GM10266 (cell line): ENCODE measurements at regions not wholly inside any gene's neighbourhood (a gene's known extent, or its start where the extent isn't known, plus 50 kb on each side); places are given as distances from the start of the nearest gene placed in this dataset.
A peak's percentile ranks its signal among the peaks of the same experiment; 100 is the strongest.

Experiments used
- DNase-seq: peaks from one replicate; pipeline ENCODE4 v3.0.0; 2012; ENCODE audit errors: extremely low spot score
- CTCF ChIP-seq: IDR thresholded peaks from 2 replicates; pipeline ENCODE4 v1.5.1; 2012; ENCODE audit warnings: mild to moderate bottlenecking, low read depth; ENCODE audit not compliant: control insufficient read depth, insufficient read depth; ENCODE audit errors: missing control alignments

DNA sequence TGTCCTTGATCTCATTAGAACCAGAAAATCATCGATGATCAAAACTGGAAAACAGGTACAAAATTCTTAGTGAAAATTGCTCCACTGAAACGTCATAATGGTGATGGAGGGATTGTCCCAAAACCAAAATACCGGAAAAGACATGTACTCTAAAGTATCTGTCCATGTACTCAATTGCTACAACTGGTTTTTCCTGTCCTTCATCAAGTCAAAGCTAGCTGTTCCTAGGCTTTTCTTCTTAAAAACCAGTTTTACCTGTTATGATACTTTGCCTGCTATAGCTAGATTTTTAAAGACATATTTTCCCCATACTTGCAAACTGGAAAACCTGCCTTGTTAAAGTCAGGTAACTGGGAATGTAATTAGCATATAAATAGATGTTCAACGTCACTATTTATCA, 50.5 kb upstream of the LRRC1 start:
- no peak for DNase-seq

DNA sequence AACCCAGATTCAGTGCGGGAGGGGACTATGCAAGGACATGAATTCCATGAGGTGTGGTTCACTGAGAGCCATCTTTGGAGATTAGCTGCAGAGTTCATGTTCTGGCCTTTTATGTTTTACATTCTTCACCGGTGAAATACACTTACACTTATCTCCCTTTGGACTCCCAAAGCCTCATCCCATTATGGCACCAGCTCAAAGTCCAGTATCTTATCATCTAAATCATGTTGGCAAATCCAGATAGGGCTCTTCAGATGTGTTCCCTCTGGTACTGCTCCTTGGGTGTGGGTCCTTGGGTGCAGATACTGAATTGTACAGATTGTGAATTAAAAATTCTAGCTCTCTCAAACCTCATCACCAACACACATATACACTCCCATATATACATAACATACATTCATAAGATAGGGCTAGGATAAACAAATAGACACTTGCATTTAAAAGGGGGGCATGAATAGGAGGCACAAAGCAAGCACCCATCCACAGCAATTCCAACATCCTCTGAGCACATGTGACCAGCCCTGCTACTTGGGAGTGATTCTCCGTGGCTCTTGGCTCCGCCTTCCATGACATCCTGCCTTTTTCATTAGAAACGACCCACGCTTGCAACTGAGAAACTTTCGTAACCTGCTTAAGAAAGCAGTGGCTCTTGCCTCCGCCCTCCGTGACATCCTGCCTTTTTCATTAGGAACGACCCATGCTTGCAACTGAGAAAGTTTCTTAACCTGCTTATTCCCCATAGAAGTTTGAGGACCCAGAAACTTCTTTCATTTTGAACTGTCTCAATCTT, 53.6 kb upstream of the LRRC1 start:
- no peak for DNase-seq

More for the DNA sequence above, 50.5 kb upstream of the LRRC1 start:
- TF ChIP-seq CTCF = no peak

DNA sequence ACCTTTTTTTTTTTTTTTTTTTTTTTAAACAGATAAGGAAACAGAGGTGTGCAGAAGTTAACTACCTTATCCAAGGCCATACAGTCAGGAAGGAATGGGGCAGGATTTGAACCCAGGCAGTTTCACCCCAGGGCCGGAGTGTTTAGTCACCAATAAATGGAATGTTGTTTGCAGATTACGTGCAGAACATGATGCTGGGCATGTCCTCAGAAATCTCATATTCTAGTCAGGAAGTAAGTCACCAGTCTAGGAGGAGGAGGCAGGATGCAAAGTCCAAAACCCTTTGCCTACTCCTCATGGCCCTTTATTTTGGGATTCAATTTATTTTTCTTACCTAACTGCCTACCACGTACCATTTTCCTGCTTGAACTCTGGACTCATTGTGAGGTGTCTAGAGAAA, 57.1 kb upstream of the LRRC1 start:
- DNase-seq = no peak
- TF ChIP-seq CTCF = no peak

More for the DNA sequence above, 53.6 kb upstream of the LRRC1 start:
- no peak for TF ChIP-seq CTCF

- TF ChIP-seq CTCF = no peak
- no peak for DNase-seq
Measured at GRCh38 chr6:53735896-53736295, 58.9 kb upstream of the LRRC1 start.

DNA sequence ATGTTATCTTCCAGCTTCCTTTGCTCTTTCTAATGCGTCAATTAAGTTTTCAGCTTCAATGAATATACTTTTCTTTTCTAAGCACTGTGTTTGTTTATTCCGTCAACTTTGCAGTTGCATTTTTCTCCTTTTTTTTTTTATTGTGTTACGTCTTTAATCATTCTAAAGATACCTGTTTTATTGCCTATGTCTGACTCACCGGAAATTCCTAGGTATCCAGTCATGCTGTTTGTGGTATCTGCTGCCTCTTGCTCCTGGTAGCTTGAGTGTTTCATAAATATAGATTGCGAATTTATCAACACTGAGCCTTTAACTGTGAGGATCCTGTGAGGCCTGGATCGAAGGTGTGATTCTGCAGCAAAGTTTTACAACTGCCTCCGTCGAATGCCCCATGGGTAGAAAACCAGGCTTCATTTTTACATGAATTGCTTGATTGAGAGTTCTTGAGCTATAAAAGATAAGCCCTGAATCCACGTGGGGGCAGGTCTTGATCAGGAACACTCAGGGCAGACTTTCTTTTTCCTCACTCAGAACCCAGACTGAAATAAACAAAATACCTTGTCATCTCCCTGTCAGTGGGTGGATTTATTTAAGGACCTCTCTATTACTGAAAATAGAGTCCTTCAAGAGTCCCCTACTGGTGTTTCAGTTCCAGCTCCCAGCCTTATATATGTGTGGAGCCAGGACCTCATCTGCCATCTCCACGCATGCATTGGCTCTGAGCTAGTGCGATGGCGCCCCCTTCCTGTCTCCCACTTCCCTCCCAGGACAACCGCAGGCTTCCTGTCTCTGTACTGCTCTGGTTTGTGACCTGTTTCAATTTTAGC, 60.1 kb upstream of the LRRC1 start:
- peak; percentile 43 for TF ChIP-seq CTCF
- peak; percentile 14 for DNase-seq

- TF ChIP-seq CTCF = no peak
- no peak for DNase-seq
Measured at GRCh38 chr6:53731866-53732636, 62.8 kb upstream of the LRRC1 start.

- TF ChIP-seq CTCF = no peak
- DNase-seq = no peak
Measured at GRCh38 chr6:53730767-53731166, 64.0 kb upstream of the LRRC1 start.
